ENCODE measurements at regions not wholly inside any gene's neighbourhood (a gene's known extent, or its start where the extent isn't known, plus 50 kb on each side); places are given as distances from the start of the nearest gene placed in this dataset.
A peak's percentile ranks its signal among the peaks of the same experiment; 100 is the strongest.
"Not testable (repeated sequence)": the region's sequence is repeated elsewhere in the genome, so short reads cannot be mapped to it uniquely, and the experiment has no call there.

- DNase-seq = no peak
Measured at GRCh38 chr13:62524061-62524460, 1108.4 kb upstream of the PCDH20 start.

GRCh38 chr13:62512194-62513141, 1096.8 kb upstream of the PCDH20 start:
- DNase-seq = peak; percentile 37 to 60
- TF ChIP-seq GATA1 (IDR thresholded peaks at IDR 0.05; ENCODE audit: low read depth, low read length) = no peak
- TF ChIP-seq POLR2A (IDR thresholded peaks at IDR 0.05; ENCODE audit: low read length) = no peak

More at GRCh38 chr13:62524061-62524460, 1108.4 kb upstream of the PCDH20 start:
- no peak for TF ChIP-seq GATA1 (IDR thresholded peaks at IDR 0.05; ENCODE audit: low read depth, low read length)
- TF ChIP-seq POLR2A (IDR thresholded peaks at IDR 0.05; ENCODE audit: low read length) = no peak

- DNase-seq = no peak
- TF ChIP-seq GATA1 (IDR thresholded peaks at IDR 0.05; ENCODE audit: low read depth, low read length) = no peak
- no peak for TF ChIP-seq POLR2A (IDR thresholded peaks at IDR 0.05; ENCODE audit: low read length)
Measured at GRCh38 chr13:62510906-62511655, 1095.4 kb upstream of the PCDH20 start.

- TF ChIP-seq POLR2A (IDR thresholded peaks at IDR 0.05; ENCODE audit: low read length) = no peak
- no peak for DNase-seq
Measured at GRCh38 chr13:62502588-62502987, 1086.9 kb upstream of the PCDH20 start.

- TF ChIP-seq GATA1 (IDR thresholded peaks at IDR 0.05; ENCODE audit: low read depth, low read length) (no peak), POLR2A (IDR thresholded peaks at IDR 0.05; ENCODE audit: low read length) (no peak)
- DNase-seq = no peak
Measured at GRCh38 chr13:62489731-62490130, 1074.1 kb upstream of the PCDH20 start.

GRCh38 chr13:62483774-62484173, 1068.1 kb upstream of the PCDH20 start:
- no peak for DNase-seq
- TF ChIP-seq GATA1 (IDR thresholded peaks at IDR 0.05; ENCODE audit: low read depth, low read length) = no peak
- no peak for TF ChIP-seq POLR2A (IDR thresholded peaks at IDR 0.05; ENCODE audit: low read length)

- no peak for DNase-seq
- no peak for TF ChIP-seq POLR2A (IDR thresholded peaks at IDR 0.05; ENCODE audit: low read length)
- TF ChIP-seq GATA1 (IDR thresholded peaks at IDR 0.05; ENCODE audit: low read depth, low read length) = no peak
Measured at GRCh38 chr13:62482351-62482750, 1066.7 kb upstream of the PCDH20 start.

GRCh38 chr13:62473944-62474237, 1058.2 kb upstream of the PCDH20 start:
- no peak for DNase-seq
- TF ChIP-seq GATA1 (IDR thresholded peaks at IDR 0.05; ENCODE audit: low read depth, low read length) = no peak
- no peak for TF ChIP-seq POLR2A (IDR thresholded peaks at IDR 0.05; ENCODE audit: low read length)

- DNase-seq = no peak
- TF ChIP-seq POLR2A (IDR thresholded peaks at IDR 0.05; ENCODE audit: low read length) (no peak), GATA1 (IDR thresholded peaks at IDR 0.05; ENCODE audit: low read depth, low read length) (no peak)
Measured at GRCh38 chr13:62473190-62473943, 1057.7 kb upstream of the PCDH20 start.

GRCh38 chr13:62453761-62454160, 1038.1 kb upstream of the PCDH20 start:
- TF ChIP-seq POLR2A (IDR thresholded peaks at IDR 0.05; ENCODE audit: low read length) = no peak
- TF ChIP-seq GATA1 (IDR thresholded peaks at IDR 0.05; ENCODE audit: low read depth, low read length) = no peak
- no peak for DNase-seq

- TF ChIP-seq GATA1 (IDR thresholded peaks at IDR 0.05; ENCODE audit: low read depth, low read length) = no peak
- TF ChIP-seq POLR2A (IDR thresholded peaks at IDR 0.05; ENCODE audit: low read length) = no peak
- no peak for DNase-seq
Measured at GRCh38 chr13:62450759-62451158, 1035.1 kb upstream of the PCDH20 start.

GRCh38 chr13:62447771-62448382, 1032.2 kb upstream of the PCDH20 start:
- DNase-seq = not testable (repeated sequence)

GRCh38 chr13:62444805-62445204, 1029.2 kb upstream of the PCDH20 start:
- TF ChIP-seq POLR2A (IDR thresholded peaks at IDR 0.05; ENCODE audit: low read length) (no peak), GATA1 (IDR thresholded peaks at IDR 0.05; ENCODE audit: low read depth, low read length) (no peak)
- no peak for DNase-seq

GRCh38 chr13:62434081-62434480, 1018.4 kb upstream of the PCDH20 start:
- no peak for DNase-seq
- TF ChIP-seq POLR2A (IDR thresholded peaks at IDR 0.05; ENCODE audit: low read length) (no peak), GATA1 (IDR thresholded peaks at IDR 0.05; ENCODE audit: low read depth, low read length) (no peak)
